CMK (cell line): ENCODE measurements at regions not wholly inside any gene's neighbourhood (a gene's known extent, or its start where the extent isn't known, plus 50 kb on each side); places are given as distances from the start of the nearest gene placed in this dataset.
"Not testable (repeated sequence)": the region's sequence is repeated elsewhere in the genome, so short reads cannot be mapped to it uniquely, and the experiment has no call there.

Experiments used
- DNase-seq: peaks from one replicate; pipeline ENCODE4 v3.0.0-alpha.2; 2010; ENCODE audit warnings: low read depth

- DNase-seq = no peak
Observed at GRCh38 chr18:66867653-66868052, 263.8 kb upstream of the CDH19 start.

GRCh38 chr18:66866427-66866940 lies 262.6 kb upstream of the CDH19 start:
- not testable (repeated sequence) for DNase-seq

GRCh38 chr18:66838340-66838987 lies 234.6 kb upstream of the CDH19 start:
- no peak for DNase-seq

GRCh38 chr18:66833646-66834045 lies 229.8 kb upstream of the CDH19 start:
- no peak for DNase-seq

GRCh38 chr18:66826211-66826610 lies 222.3 kb upstream of the CDH19 start:
- DNase-seq = no peak

GRCh38 chr18:66825347-66825746 lies 221.5 kb upstream of the CDH19 start:
- no peak for DNase-seq

GRCh38 chr18:66819235-66819634 lies 215.3 kb upstream of the CDH19 start:
- DNase-seq = no peak

GRCh38 chr18:66813138-66813537 lies 209.2 kb upstream of the CDH19 start:
- DNase-seq = no peak

GRCh38 chr18:66795051-66795450 lies 191.2 kb upstream of the CDH19 start:
- no peak for DNase-seq

- DNase-seq = no peak
Observed at GRCh38 chr18:66792466-66792865, 188.6 kb upstream of the CDH19 start.

GRCh38 chr18:66780609-66781008 lies 176.7 kb upstream of the CDH19 start:
- no peak for DNase-seq

GRCh38 chr18:66778048-66778447 lies 174.2 kb upstream of the CDH19 start:
- no peak for DNase-seq

GRCh38 chr18:66769375-66769774 lies 165.5 kb upstream of the CDH19 start:
- DNase-seq = no peak

GRCh38 chr18:66764230-66764629 lies 160.3 kb upstream of the CDH19 start:
- DNase-seq = no peak

GRCh38 chr18:66761166-66761565 lies 157.3 kb upstream of the CDH19 start:
- DNase-seq = no peak

- DNase-seq = no peak
Observed at GRCh38 chr18:66760559-66760958, 156.7 kb upstream of the CDH19 start.

- DNase-seq = no peak
Observed at GRCh38 chr18:66759050-66759828, 155.3 kb upstream of the CDH19 start.

- DNase-seq = no peak
Observed at GRCh38 chr18:66757946-66758345, 154.1 kb upstream of the CDH19 start.

- no peak for DNase-seq
Observed at GRCh38 chr18:66754335-66754734, 150.4 kb upstream of the CDH19 start.

GRCh38 chr18:66752733-66753132 lies 148.8 kb upstream of the CDH19 start:
- DNase-seq = no peak

GRCh38 chr18:66749481-66750035 lies 145.7 kb upstream of the CDH19 start:
- no peak for DNase-seq

GRCh38 chr18:66749030-66749429 lies 145.1 kb upstream of the CDH19 start:
- no peak for DNase-seq

GRCh38 chr18:66742832-66743231 lies 138.9 kb upstream of the CDH19 start:
- no peak for DNase-seq
